Stimulated activated memory B cell treated with anti-CD40 and anti-IgM and Interleukin-4, amounts not matched to agents 10 μg/mL and 1 μg/mL and 100 μg/mL, for 72 hours (primary cell): ENCODE measurements at regions not wholly inside any gene's neighbourhood (a gene's known extent, or its start where the extent isn't known, plus 50 kb on each side); places are given as distances from the start of the nearest gene placed in this dataset.

Experiments used
- ATAC-seq: fragments of 150-1000 bp; cut with Tn5 transposase; 2 replicates; pipeline ENCODE4 v1.10.0; 2021
- H3K27ac Mint-ChIP-seq: one replicate; pipeline ENCODE4 v1.8.0; 2022; ENCODE audit warnings: mild to moderate bottlenecking, mixed read lengths
- H3K27me3 Mint-ChIP-seq: one replicate; pipeline ENCODE4 v1.8.0; 2022; ENCODE audit warnings: mixed read lengths
- H3K36me3 Mint-ChIP-seq: one replicate; pipeline ENCODE4 v1.8.0; 2022; ENCODE audit warnings: mixed read lengths
- H3K4me1 Mint-ChIP-seq: one replicate; pipeline ENCODE4 v1.8.0; 2022; ENCODE audit warnings: mixed read lengths
- H3K4me3 Mint-ChIP-seq: one replicate; pipeline ENCODE4 v1.8.0; 2022; ENCODE audit warnings: mild to moderate bottlenecking, moderate library complexity, mixed read lengths
- H3K9me3 Mint-ChIP-seq: one replicate; pipeline ENCODE4 v1.8.0; 2022; ENCODE audit warnings: mixed read lengths

GRCh38 chr9:99578666-99579065 lies 243.0 kb upstream of the NR4A3 start:
- no peak for ATAC-seq
- H3K9me3 Mint-ChIP-seq = peaks cover 3% of the 10 kb centered on the region
- no peaks in the 10 kb centered on the region for H3K27me3 Mint-ChIP-seq
- peak overlapping the region; percentile 23 for H3K27ac Mint-ChIP-seq
- peaks cover 50% of the 10 kb centered on the region for H3K4me1 Mint-ChIP-seq
- peaks cover 3% of the 10 kb centered on the region for H3K36me3 Mint-ChIP-seq
- no peak overlapping the region for H3K4me3 Mint-ChIP-seq

DNA sequence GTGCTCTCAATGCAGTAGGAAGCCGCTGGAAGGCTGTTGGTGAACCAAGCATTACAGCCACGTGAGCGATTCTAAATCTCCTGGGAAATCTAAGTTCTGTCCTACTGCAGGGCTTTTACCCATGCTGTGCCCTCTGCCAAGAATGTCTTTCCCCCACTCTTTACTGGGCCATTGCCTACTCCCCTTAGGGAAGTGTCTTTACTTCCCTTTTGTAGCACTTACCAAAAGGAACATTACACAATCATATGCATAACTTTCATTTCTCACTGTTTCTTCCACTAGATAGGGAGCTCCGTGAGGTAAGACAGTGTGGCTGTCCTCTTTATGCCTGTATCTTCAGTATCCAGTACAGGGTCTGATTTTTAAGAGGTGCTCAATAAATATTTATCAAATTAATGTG lies 241.7 kb upstream of the NR4A3 start:
- H3K36me3 Mint-ChIP-seq = peaks cover 5% of the 10 kb centered on the region
- H3K4me1 Mint-ChIP-seq = peaks cover 50% of the 10 kb centered on the region
- peak overlapping the region; percentile 57 for H3K27ac Mint-ChIP-seq
- H3K9me3 Mint-ChIP-seq = peaks cover 3% of the 10 kb centered on the region
- ATAC-seq = peak; percentile 59
- no peaks in the 10 kb centered on the region for H3K27me3 Mint-ChIP-seq
- H3K4me3 Mint-ChIP-seq = no peak overlapping the region

GRCh38 chr9:99582814-99583213 lies 238.9 kb upstream of the NR4A3 start:
- Mint-ChIP-seq H3K4me3 (no peak overlapping the region), H3K27me3 (no peaks in the 10 kb centered on the region), H3K4me1 (peaks cover 31% of the 10 kb centered on the region), H3K27ac (peak overlapping the region; percentile 43), H3K9me3 (peaks cover 3% of the 10 kb centered on the region), H3K36me3 (peaks cover 5% of the 10 kb centered on the region)
- peak; percentile 58 for ATAC-seq

GRCh38 chr9:99588299-99588698 lies 233.4 kb upstream of the NR4A3 start:
- no peaks in the 10 kb centered on the region for H3K27me3 Mint-ChIP-seq
- ATAC-seq = no peak
- H3K36me3 Mint-ChIP-seq = peaks cover 5% of the 10 kb centered on the region
- peak overlapping the region; percentile 55 for H3K27ac Mint-ChIP-seq
- H3K4me1 Mint-ChIP-seq = peaks cover 25% of the 10 kb centered on the region
- no peaks in the 10 kb centered on the region for H3K9me3 Mint-ChIP-seq
- H3K4me3 Mint-ChIP-seq = no peak overlapping the region

DNA sequence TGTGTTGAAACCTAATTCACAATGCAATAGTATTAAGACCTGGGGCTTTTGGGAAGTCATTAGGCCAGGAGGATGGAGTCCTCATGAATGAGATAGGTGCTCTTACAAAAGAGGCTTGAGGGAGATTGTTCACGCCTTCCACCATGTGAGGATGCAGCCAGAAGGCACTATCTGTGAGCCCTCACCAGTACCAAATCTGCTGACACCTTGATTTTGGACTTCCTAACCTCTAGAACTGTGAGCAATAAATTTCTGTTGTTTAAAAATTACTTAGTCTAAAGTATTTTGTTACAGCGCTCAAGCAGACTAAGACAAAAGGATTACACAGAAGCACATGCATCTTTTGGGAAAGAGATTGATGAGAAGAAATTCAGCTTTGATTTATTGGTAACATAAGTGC lies 232.9 kb upstream of the NR4A3 start:
- H3K4me1 Mint-ChIP-seq = peaks cover 30% of the 10 kb centered on the region
- H3K4me3 Mint-ChIP-seq = no peak overlapping the region
- H3K36me3 Mint-ChIP-seq = peaks cover under 1% of the 10 kb centered on the region
- H3K27me3 Mint-ChIP-seq = no peaks in the 10 kb centered on the region
- ATAC-seq = no peak
- H3K9me3 Mint-ChIP-seq = no peaks in the 10 kb centered on the region
- peak overlapping the region; percentile 55 for H3K27ac Mint-ChIP-seq

DNA sequence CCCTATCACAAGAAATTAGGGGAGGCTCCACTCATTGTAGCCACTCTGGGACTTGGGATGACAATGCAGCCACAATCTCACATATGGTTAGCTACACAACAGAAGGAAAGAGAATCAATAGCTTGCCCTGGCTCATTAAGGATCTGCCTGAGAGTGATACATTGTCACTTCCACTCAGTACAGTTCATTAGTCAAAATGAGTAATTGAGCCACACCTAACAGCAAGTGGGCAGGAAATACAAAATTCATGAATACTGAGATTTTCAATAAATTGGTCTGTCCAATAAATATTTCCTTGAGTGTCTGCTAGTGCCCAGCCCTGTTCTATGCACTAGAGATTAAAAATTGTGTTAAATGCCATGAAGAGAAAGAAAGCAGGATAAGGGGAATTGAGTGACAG lies 231.3 kb upstream of the NR4A3 start:
- ATAC-seq = no peak
- no peaks in the 10 kb centered on the region for H3K36me3 Mint-ChIP-seq
- H3K27me3 Mint-ChIP-seq = no peaks in the 10 kb centered on the region
- peaks cover 3% of the 10 kb centered on the region for H3K9me3 Mint-ChIP-seq
- peaks cover 45% of the 10 kb centered on the region for H3K4me1 Mint-ChIP-seq
- peak overlapping the region; percentile 28 for H3K4me3 Mint-ChIP-seq
- peak overlapping the region; percentile 90 for H3K27ac Mint-ChIP-seq

GRCh38 chr9:99590840-99591239 lies 230.8 kb upstream of the NR4A3 start:
- peak overlapping the region; percentile 90 for H3K27ac Mint-ChIP-seq
- peak overlapping the region; percentile 28 for H3K4me3 Mint-ChIP-seq
- peaks cover 50% of the 10 kb centered on the region for H3K4me1 Mint-ChIP-seq
- peaks cover 3% of the 10 kb centered on the region for H3K9me3 Mint-ChIP-seq
- H3K27me3 Mint-ChIP-seq = no peaks in the 10 kb centered on the region
- peak; percentile 39 for ATAC-seq
- no peaks in the 10 kb centered on the region for H3K36me3 Mint-ChIP-seq

DNA sequence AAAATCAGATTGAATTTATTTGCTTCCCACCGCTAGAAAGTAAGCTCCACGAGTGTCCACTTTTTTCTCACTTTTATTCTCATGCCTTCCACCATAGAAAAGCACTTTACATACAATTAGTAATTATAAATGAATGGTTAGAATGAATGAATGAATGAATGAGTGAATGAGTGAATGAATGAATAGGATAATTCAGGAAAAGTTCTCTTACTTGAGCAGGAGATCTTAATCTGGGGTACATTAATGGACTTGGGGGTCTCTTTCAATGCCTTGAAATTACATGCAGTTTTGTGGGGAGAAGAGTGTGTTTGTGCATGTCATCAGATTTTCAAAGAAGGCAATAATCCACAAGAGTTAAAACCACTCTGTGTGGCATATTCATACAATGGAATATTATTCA lies 229.9 kb upstream of the NR4A3 start:
- Mint-ChIP-seq H3K4me1 (peaks cover 57% of the 10 kb centered on the region), H3K36me3 (no peaks in the 10 kb centered on the region), H3K27me3 (no peaks in the 10 kb centered on the region), H3K9me3 (peaks cover 3% of the 10 kb centered on the region), H3K27ac (peak overlapping the region; percentile 99), H3K4me3 (no peak overlapping the region)
- no peak for ATAC-seq

DNA sequence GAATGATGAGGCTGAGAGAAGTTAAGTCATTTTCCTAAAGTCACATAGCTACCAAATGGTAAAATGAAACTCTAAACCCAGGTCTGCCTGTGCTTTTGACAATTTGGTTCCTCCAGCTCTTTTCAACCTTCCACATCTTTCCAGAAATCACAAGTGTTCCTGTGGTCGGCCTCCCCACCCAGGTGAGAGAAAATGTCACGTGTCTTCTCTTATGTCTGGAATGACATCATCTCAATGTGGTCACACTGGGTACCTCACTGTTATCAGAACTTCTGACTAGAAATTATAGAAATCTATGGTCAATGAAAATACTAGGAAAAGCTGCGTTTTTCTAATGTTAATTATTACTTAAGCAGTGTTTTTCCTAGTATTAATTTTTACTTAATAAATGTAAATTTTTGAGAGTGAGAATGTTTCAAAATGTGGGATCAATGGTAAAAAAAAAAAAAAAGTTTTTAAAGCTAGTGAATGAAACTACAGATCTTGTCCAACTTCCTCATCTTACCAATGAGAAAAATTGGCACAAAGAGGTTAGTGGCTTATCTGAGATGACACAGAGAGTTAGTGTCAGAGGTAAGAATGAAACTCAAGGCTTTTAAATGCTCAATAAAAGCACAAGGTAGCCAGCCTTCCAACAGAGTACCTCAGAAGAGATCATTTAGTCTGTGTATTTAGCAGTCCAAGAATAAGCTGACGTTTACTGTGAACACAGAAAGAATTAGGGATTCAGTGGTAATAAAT lies 228.7 kb upstream of the NR4A3 start:
- peak overlapping the region; percentile 99 for H3K27ac Mint-ChIP-seq
- peaks cover 64% of the 10 kb centered on the region for H3K4me1 Mint-ChIP-seq
- peaks cover 3% of the 10 kb centered on the region for H3K9me3 Mint-ChIP-seq
- no peaks in the 10 kb centered on the region for H3K27me3 Mint-ChIP-seq
- no peak overlapping the region for H3K4me3 Mint-ChIP-seq
- no peaks in the 10 kb centered on the region for H3K36me3 Mint-ChIP-seq
- ATAC-seq = peak; percentile 81

- Mint-ChIP-seq H3K4me3 (no peak overlapping the region), H3K27me3 (no peaks in the 10 kb centered on the region), H3K9me3 (peaks cover 3% of the 10 kb centered on the region), H3K27ac (peak overlapping the region; percentile 99), H3K36me3 (no peaks in the 10 kb centered on the region), H3K4me1 (peaks cover 64% of the 10 kb centered on the region)
- ATAC-seq = peak; percentile 77
Observed at GRCh38 chr9:99593610-99594009, 228.1 kb upstream of the NR4A3 start.

DNA sequence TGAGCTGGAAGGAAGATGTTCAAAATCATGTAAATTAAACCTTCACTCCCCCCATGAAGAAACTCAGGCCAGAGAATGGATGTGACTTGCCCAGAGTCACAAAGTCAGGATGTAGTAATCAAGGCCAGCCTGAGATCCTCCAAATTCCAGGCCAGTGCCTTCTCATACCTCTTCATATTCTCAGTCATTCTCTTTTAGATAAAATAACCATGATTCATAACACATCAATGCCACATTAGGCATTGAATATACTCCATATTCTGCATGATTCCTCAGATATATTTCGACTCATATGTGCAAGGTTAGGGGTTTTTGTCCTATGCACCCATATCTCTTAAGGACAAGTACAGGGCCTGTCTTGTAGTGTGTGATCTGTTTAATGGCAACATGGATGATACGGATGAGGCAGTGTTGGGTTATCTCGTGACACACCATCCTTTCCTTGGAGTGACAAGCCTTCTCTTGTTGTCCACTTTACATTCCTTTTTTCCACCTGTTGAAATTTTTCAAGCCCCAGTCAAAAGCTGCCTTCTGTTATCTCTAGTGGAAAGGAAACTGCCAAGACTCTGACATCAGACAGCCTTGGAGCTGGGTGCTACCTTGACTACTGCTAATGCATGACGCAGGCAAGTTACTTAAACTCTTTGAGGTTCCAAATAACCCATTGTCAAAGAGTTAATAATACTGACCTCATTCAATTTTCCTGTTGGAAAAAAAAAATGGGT lies 227.5 kb upstream of the NR4A3 start:
- H3K4me3 Mint-ChIP-seq = no peak overlapping the region
- H3K9me3 Mint-ChIP-seq = peaks cover 3% of the 10 kb centered on the region
- no peaks in the 10 kb centered on the region for H3K36me3 Mint-ChIP-seq

GRCh38 chr9:99595796-99596195 lies 225.9 kb upstream of the NR4A3 start:
- H3K4me3 Mint-ChIP-seq = no peak overlapping the region
- peak; percentile 83 for ATAC-seq

More for the DNA sequence above, 227.5 kb upstream of the NR4A3 start:
- Mint-ChIP-seq H3K27me3 (no peaks in the 10 kb centered on the region), H3K4me1 (peaks cover 64% of the 10 kb centered on the region), H3K27ac (peak overlapping the region; percentile 99)
- no peak for ATAC-seq

GRCh38 chr9:99601571-99602111 lies 220.0 kb upstream of the NR4A3 start:
- H3K27ac Mint-ChIP-seq = peak overlapping the region; percentile 89
- H3K36me3 Mint-ChIP-seq = peaks cover 12% of the 10 kb centered on the region
- ATAC-seq = no peak
- peaks cover 3% of the 10 kb centered on the region for H3K9me3 Mint-ChIP-seq
- H3K27me3 Mint-ChIP-seq = no peaks in the 10 kb centered on the region
- peaks cover 29% of the 10 kb centered on the region for H3K4me1 Mint-ChIP-seq
- H3K4me3 Mint-ChIP-seq = no peak overlapping the region

More at GRCh38 chr9:99595796-99596195, 225.9 kb upstream of the NR4A3 start:
- Mint-ChIP-seq H3K9me3 (peaks cover 3% of the 10 kb centered on the region), H3K27me3 (no peaks in the 10 kb centered on the region), H3K27ac (peak overlapping the region; percentile 99), H3K36me3 (no peaks in the 10 kb centered on the region), H3K4me1 (peaks cover 53% of the 10 kb centered on the region)

GRCh38 chr9:99602854-99603253 lies 218.8 kb upstream of the NR4A3 start:
- Mint-ChIP-seq H3K27me3 (no peaks in the 10 kb centered on the region), H3K27ac (peak overlapping the region; percentile 89), H3K4me3 (no peak overlapping the region), H3K9me3 (peaks cover 3% of the 10 kb centered on the region), H3K36me3 (peaks cover 12% of the 10 kb centered on the region), H3K4me1 (peaks cover 34% of the 10 kb centered on the region)
- peak; percentile 86 for ATAC-seq

DNA sequence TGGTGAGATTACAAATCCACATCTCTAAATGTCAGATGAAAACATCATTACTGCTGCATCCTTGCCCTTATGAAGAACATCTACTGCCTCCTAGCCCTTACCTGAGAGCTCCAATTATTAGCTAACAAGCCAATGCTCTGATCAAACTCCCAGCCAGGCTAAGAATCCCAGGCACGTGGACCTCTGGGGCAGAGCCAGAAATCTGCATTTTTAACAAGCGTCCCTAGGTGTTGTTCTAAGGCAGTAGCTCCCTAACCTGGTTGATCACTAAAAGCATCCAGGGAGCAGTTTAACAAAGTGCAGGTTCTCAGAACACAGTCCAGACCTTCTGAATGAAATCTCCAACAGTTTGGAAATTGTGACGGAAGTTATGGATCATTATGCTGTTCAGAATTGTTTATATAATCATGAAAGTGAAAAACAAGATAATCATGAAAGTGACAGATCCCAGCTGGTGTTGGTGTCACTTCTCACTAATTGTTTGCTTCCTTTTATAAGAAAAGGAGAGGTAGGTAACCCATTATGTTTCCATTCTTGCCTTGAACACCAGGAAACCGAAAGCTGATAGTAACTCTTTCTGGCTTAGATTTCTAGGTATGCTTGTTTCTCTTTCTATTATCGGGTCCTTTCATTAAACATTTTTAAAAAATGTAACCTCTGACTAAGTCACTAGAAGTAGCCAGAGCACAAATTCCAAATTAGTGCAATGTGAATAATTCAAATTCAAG lies 216.5 kb upstream of the NR4A3 start:
- H3K27me3 Mint-ChIP-seq = no peaks in the 10 kb centered on the region
- ATAC-seq = no peak
- peaks cover 44% of the 10 kb centered on the region for H3K4me1 Mint-ChIP-seq
- H3K27ac Mint-ChIP-seq = peak overlapping the region; percentile 84
- no peak overlapping the region for H3K4me3 Mint-ChIP-seq
- H3K36me3 Mint-ChIP-seq = peaks cover 12% of the 10 kb centered on the region
- peaks cover 3% of the 10 kb centered on the region for H3K9me3 Mint-ChIP-seq
